AG04450 (cell line): ENCODE measurements at regions not wholly inside any gene's neighbourhood (a gene's known extent, or its start where the extent isn't known, plus 50 kb on each side); places are given as distances from the start of the nearest gene placed in this dataset.
"Not testable (repeated sequence)": the region's sequence is repeated elsewhere in the genome, so short reads cannot be mapped to it uniquely, and the experiment has no call there.

Experiments used
- CTCF ChIA-PET: fragments of 300-600, 350-600 bp; formaldehyde crosslinking; extraction: SDS; loops from one replicate; lab custom pipeline; 2022; ENCODE audit warnings: antibody characterized with exemption, inconsistent platforms; lab: Charles Lee
- POLR2A ChIA-PET: fragments of 350-600 bp; formaldehyde crosslinking; extraction: SDS; loops from one replicate; lab custom pipeline; 2021; ENCODE audit warnings: antibody characterized with exemption, inconsistent platforms; lab: Yijun Ruan, JAX
- DNase-seq: peaks from one replicate; pipeline ENCODE4 v3.0.0-alpha.2; 2011; ENCODE audit warnings: low read depth, low spot score
- H3K27ac ChIP-seq: one replicate; pipeline ENCODE4 v1.5.1; 2012; ENCODE audit warnings: low read depth, low read length, control low read depth
- H3K27me3 ChIP-seq: one replicate; pipeline ENCODE4 v1.6.0; 2012; ENCODE audit warnings: low read length; ENCODE audit not compliant: control insufficient read depth, insufficient read depth
- H3K4me3 ChIP-seq: 2 replicates; pipeline ENCODE4 v1.5.1; 2011; ENCODE audit warnings: mild to moderate bottlenecking, low read depth, low read length, control low read depth
- H3K9me3 ChIP-seq: 2 replicates; pipeline ENCODE4 v1.5.1; 2012; ENCODE audit warnings: low read length; ENCODE audit not compliant: control insufficient read depth, insufficient read depth
- CTCF ChIP-seq: IDR thresholded peaks from 2 replicates; pipeline ENCODE4 v1.5.1; 2011; ENCODE audit warnings: low read depth, low read length, control low read depth, inconsistent platforms

GRCh38 chr10:6711408-6711841, 131.3 kb upstream of the PRKCQ start:
- ChIA-PET POLR2A (no interaction called here), CTCF (no interaction called here)
- H3K4me3 ChIP-seq = no peak overlapping the region
- H3K27me3 ChIP-seq = peaks cover 4% of the 10 kb centered on the region
- H3K27ac ChIP-seq = no peak overlapping the region
- TF ChIP-seq CTCF = no peak
- H3K9me3 ChIP-seq = no peaks in the 10 kb centered on the region
- DNase-seq = no peak

- H3K9me3 ChIP-seq = no peaks in the 10 kb centered on the region
- no peak overlapping the region for H3K4me3 ChIP-seq
- no peak for TF ChIP-seq CTCF
- no peak for DNase-seq
- H3K27ac ChIP-seq = no peak overlapping the region
- ChIA-PET CTCF (no interaction called here), POLR2A (no interaction called here)
- peaks cover 4% of the 10 kb centered on the region for H3K27me3 ChIP-seq
These were observed 127.3 kb upstream of the PRKCQ start for GRCh38 chr10:6707352-6707751.

GRCh38 chr10:6706725-6707124, 126.6 kb upstream of the PRKCQ start:
- Histone ChIP-seq H3K27ac (no peak overlapping the region), H3K4me3 (no peak overlapping the region), H3K27me3 (peaks cover 4% of the 10 kb centered on the region), H3K9me3 (no peaks in the 10 kb centered on the region)
- no peak for DNase-seq
- ChIA-PET CTCF (interaction anchor here (0.6 to 0.7 kb wide), 2 partner anchors 15 to 38 kb away, joined by 3 to 4 read pairs; no protein-coding TSS in a partner anchor), POLR2A (no interaction called here)
- no peak for TF ChIP-seq CTCF

GRCh38 chr10:6704896-6705295, 124.8 kb upstream of the PRKCQ start:
- POLR2A ChIA-PET = interaction anchor here (1.0 kb wide), 1 partner anchor 11 kb away, joined by 5 read pairs; no protein-coding TSS in a partner anchor
- Histone ChIP-seq H3K27ac (no peak overlapping the region), H3K9me3 (no peaks in the 10 kb centered on the region), H3K4me3 (no peak overlapping the region), H3K27me3 (peaks cover 4% of the 10 kb centered on the region)
- no peak for TF ChIP-seq CTCF
- no peak for DNase-seq
- CTCF ChIA-PET = interaction anchor here (0.6 to 0.7 kb wide), 2 partner anchors 113 to 978 kb away, joined by 3 to 4 read pairs; no protein-coding TSS in a partner anchor

GRCh38 chr10:6702833-6703232, 122.8 kb upstream of the PRKCQ start:
- H3K27me3 ChIP-seq, H3K4me3 ChIP-seq, DNase-seq, H3K9me3 ChIP-seq, H3K27ac ChIP-seq, POLR2A ChIA-PET: not testable (repeated sequence)
- CTCF ChIA-PET = interaction anchor here (0.6 kb wide), 1 partner anchor 24 kb away, joined by 3 read pairs; no protein-coding TSS in a partner anchor

- CTCF ChIA-PET = no interaction called here
- DNase-seq = no peak
- POLR2A ChIA-PET = no interaction called here
- Histone ChIP-seq H3K9me3 (no peaks in the 10 kb centered on the region), H3K27me3 (no peaks in the 10 kb centered on the region), H3K27ac (no peak overlapping the region), H3K4me3 (no peak overlapping the region)
- TF ChIP-seq CTCF = no peak
These were observed 122.0 kb upstream of the PRKCQ start for GRCh38 chr10:6702030-6702429.
